Parathyroid adenoma (tissue), 2 donors: ENCODE measurements at regions not wholly inside any gene's neighbourhood (a gene's known extent, or its start where the extent isn't known, plus 50 kb on each side); places are given as distances from the start of the nearest gene placed in this dataset.

ENCODE experiments used
- H2AFZ ChIP-seq: fragments of 300-600 bp; sonication (generic); one replicate; pipeline ENCODE4 v1.7.0; 2017; ENCODE audit warnings: antibody characterized with exemption, mild to moderate bottlenecking
- H3K27ac ChIP-seq: fragments of 300-600 bp; sonication (generic); one replicate; pipeline ENCODE4 v1.7.0; 2017
- H3K27me3 ChIP-seq: fragments of 300-600 bp; sonication (generic); one replicate; pipeline ENCODE4 v1.7.0; 2017; ENCODE audit warnings: low read length; ENCODE audit not compliant: control insufficient read depth, insufficient read depth
- H3K36me3 ChIP-seq: fragments of 300-600 bp; sonication (generic); one replicate; pipeline ENCODE4 v1.7.0; 2017; ENCODE audit warnings: low read length; ENCODE audit not compliant: control insufficient read depth, insufficient read depth
- H3K4me1 ChIP-seq: fragments of 300-600 bp; sonication (generic); one replicate; pipeline ENCODE4 v1.7.0; 2017; ENCODE audit warnings: control low read depth
- H3K4me2 ChIP-seq: fragments of 300-600 bp; sonication (generic); one replicate; pipeline ENCODE4 v1.7.0; 2017; ENCODE audit warnings: low read length
- H3K4me3 ChIP-seq: fragments of 300-600 bp; sonication (generic); one replicate; pipeline ENCODE4 v1.7.0; 2017; ENCODE audit warnings: low read depth, low read length
- H3K79me2 ChIP-seq: fragments of 300-600 bp; sonication (generic); one replicate; pipeline ENCODE4 v1.7.0; 2017; ENCODE audit warnings: control low read depth
- H3K9ac ChIP-seq: fragments of 300-600 bp; sonication (generic); one replicate; pipeline ENCODE4 v1.7.0; 2017; ENCODE audit warnings: mild to moderate bottlenecking
- H3K9me3 ChIP-seq: fragments of 300-600 bp; sonication (generic); one replicate; pipeline ENCODE4 v1.7.0; 2017; ENCODE audit warnings: low read length; ENCODE audit not compliant: control insufficient read depth
- TF ChIP-seq, protein P1 (sequence below): fragments of 300-600 bp; sonication (generic); IDR thresholded peaks from one replicate; pipeline ENCODE4 v1.7.0; 2017; ENCODE audit warnings: antibody characterized with exemption, mild to moderate bottlenecking
- donor health status: primary hyperparathyroidism.

GRCh38 chr1:36624466-36624865, 141.8 kb upstream of the CSF3R start:
- no peak overlapping the region for H3K4me2 ChIP-seq
- no peak overlapping the region for H2AFZ ChIP-seq
- H3K4me1 ChIP-seq: no peaks in the 10 kb centered on the region
- H3K4me3 ChIP-seq: no peak overlapping the region
- H3K27ac ChIP-seq: no peak overlapping the region
- no peaks in the 10 kb centered on the region for H3K79me2 ChIP-seq
- no peaks in the 10 kb centered on the region for H3K27me3 ChIP-seq
- H3K9me3 ChIP-seq: no peaks in the 10 kb centered on the region
- TF ChIP-seq, protein P1, sequence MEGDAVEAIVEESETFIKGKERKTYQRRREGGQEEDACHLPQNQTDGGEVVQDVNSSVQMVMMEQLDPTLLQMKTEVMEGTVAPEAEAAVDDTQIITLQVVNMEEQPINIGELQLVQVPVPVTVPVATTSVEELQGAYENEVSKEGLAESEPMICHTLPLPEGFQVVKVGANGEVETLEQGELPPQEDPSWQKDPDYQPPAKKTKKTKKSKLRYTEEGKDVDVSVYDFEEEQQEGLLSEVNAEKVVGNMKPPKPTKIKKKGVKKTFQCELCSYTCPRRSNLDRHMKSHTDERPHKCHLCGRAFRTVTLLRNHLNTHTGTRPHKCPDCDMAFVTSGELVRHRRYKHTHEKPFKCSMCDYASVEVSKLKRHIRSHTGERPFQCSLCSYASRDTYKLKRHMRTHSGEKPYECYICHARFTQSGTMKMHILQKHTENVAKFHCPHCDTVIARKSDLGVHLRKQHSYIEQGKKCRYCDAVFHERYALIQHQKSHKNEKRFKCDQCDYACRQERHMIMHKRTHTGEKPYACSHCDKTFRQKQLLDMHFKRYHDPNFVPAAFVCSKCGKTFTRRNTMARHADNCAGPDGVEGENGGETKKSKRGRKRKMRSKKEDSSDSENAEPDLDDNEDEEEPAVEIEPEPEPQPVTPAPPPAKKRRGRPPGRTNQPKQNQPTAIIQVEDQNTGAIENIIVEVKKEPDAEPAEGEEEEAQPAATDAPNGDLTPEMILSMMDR: no peak
- no peaks in the 10 kb centered on the region for H3K36me3 ChIP-seq
- no peak overlapping the region for H3K9ac ChIP-seq

DNA sequence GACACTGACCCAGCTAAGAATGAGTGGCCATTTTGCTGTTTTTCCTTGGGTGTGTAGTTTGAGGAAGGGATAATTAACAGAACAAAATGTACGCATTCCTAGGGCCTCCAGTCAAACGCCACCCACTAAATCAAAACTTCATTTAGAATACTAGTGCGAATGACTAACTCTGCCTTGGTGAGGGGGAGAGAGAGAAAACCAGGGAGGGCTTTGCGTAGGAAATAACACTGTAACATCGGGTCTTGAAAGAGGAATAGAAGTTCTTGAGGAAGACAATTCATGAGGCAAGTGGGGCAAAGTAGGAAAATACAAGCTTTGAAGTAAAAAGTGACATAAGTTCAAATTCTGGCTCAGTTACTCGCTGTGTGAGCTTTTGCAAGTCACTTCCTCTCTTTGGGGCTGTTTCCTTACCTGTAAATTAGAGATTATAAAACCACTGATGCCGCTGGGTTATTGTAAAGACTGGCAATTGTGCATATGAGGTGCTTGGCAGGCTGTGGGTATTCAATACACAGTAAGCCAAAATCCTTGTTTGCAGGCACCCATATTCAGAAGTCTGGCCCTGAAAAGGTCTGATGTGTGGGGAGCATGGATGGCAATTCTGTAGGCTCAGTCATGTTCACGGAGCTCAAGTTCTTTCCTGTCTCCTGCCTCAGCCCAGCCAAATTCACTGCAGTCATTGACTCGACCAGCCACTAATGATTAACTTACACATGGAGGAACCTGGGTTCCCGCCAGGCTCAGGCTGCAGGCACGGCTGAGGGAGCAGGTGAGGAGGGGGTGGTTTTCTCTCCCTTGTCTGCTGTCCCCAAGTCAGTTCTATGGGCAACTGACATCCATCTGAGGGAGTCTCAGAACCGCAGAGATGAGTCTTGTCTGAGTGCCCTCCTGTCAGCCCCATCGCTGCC, 140.3 kb upstream of the CSF3R start:
- Histone ChIP-seq H3K9ac (no peak overlapping the region), H2AFZ (no peak overlapping the region), H3K4me2 (no peak overlapping the region), H3K79me2 (no peaks in the 10 kb centered on the region), H3K36me3 (no peaks in the 10 kb centered on the region), H3K4me3 (no peak overlapping the region), H3K27ac (no peak overlapping the region), H3K9me3 (no peaks in the 10 kb centered on the region), H3K27me3 (no peaks in the 10 kb centered on the region), H3K4me1 (no peaks in the 10 kb centered on the region)
- TF ChIP-seq, protein P1: no peak

- Histone ChIP-seq H3K9me3 (no peaks in the 10 kb centered on the region), H3K27me3 (no peaks in the 10 kb centered on the region), H3K27ac (no peak overlapping the region), H3K36me3 (no peaks in the 10 kb centered on the region), H2AFZ (no peak overlapping the region), H3K9ac (no peak overlapping the region), H3K79me2 (no peaks in the 10 kb centered on the region), H3K4me1 (no peaks in the 10 kb centered on the region), H3K4me2 (no peak overlapping the region), H3K4me3 (no peak overlapping the region)
- TF ChIP-seq, protein P1: no peak
These were observed 138.8 kb upstream of the CSF3R start for GRCh38 chr1:36621531-36621930.

DNA sequence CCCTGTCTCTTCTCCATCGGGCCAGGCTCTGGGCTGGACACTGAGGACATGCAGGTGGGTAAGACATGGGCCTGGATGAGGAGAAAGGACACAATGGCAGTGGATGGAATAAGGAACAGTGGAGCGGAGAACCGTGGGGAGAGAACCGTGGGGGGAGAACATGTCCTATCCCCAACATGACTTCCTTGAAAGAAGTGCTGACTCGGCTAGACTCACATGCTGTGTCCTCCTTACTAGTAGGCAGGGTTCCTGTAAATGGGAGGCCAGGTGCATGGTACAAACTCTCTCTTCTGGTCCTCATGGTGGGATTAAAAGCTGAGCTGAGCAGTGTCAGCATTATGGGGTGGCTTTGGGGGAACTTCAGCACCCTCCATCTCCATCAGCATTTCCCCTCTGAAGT, 137.4 kb upstream of the CSF3R start:
- Histone ChIP-seq H3K27me3 (no peaks in the 10 kb centered on the region), H3K4me2 (no peak overlapping the region), H3K4me3 (no peak overlapping the region), H3K9me3 (no peaks in the 10 kb centered on the region), H3K4me1 (no peaks in the 10 kb centered on the region), H3K9ac (no peak overlapping the region), H3K27ac (no peak overlapping the region), H3K79me2 (no peaks in the 10 kb centered on the region), H2AFZ (no peak overlapping the region), H3K36me3 (no peaks in the 10 kb centered on the region)
- TF ChIP-seq, protein P1: no peak

- no peak overlapping the region for H3K9ac ChIP-seq
- H3K4me2 ChIP-seq: no peak overlapping the region
- H3K36me3 ChIP-seq: no peaks in the 10 kb centered on the region
- H2AFZ ChIP-seq: no peak overlapping the region
- H3K79me2 ChIP-seq: no peaks in the 10 kb centered on the region
- H3K27ac ChIP-seq: no peak overlapping the region
- H3K27me3 ChIP-seq: no peaks in the 10 kb centered on the region
- no peak overlapping the region for H3K4me3 ChIP-seq
- H3K9me3 ChIP-seq: no peaks in the 10 kb centered on the region
- TF ChIP-seq, protein P1: no peak
- no peaks in the 10 kb centered on the region for H3K4me1 ChIP-seq
These were observed 132.3 kb upstream of the CSF3R start for GRCh38 chr1:36614991-36615390.
